Hepatocyte (in vitro differentiated cells): ENCODE measurements at regions not wholly inside any gene's neighbourhood (a gene's known extent, or its start where the extent isn't known, plus 50 kb on each side); places are given as distances from the start of the nearest gene placed in this dataset.

Source experiments
- DNase-seq: peaks from one replicate; pipeline ENCODE4 v3.0.0-alpha.2; 2016; ENCODE audit warnings: low spot score
- H2AFZ ChIP-seq: fragments of 200-600 bp; sonication (generic); 2 replicates; pipeline ENCODE4 v1.6.0; 2016; ENCODE audit warnings: antibody characterized with exemption, mild to moderate bottlenecking
- H3K27ac ChIP-seq: fragments of 200-600 bp; sonication (generic); 2 replicates; pipeline ENCODE4 v1.5.1; 2016; ENCODE audit warnings: mild to moderate bottlenecking
- H3K27me3 ChIP-seq: fragments of 200-600 bp; sonication (generic); 2 replicates; pipeline ENCODE4 v1.6.1; 2016
- H3K36me3 ChIP-seq: fragments of 200-600 bp; sonication (generic); replicated peaks from 2 replicates; pipeline ENCODE4 v1.5.1; 2016; ENCODE audit warnings: low read depth; ENCODE audit not compliant: insufficient read depth
- H3K4me1 ChIP-seq: fragments of 200-600 bp; sonication (generic); 2 replicates; pipeline ENCODE4 v1.5.1; 2016; ENCODE audit warnings: mild to moderate bottlenecking, moderate library complexity; ENCODE audit not compliant: insufficient read depth
- H3K4me2 ChIP-seq: fragments of 200-600 bp; sonication (generic); 2 replicates; pipeline ENCODE4 v1.6.0; 2016
- H3K4me3 ChIP-seq: fragments of 200-600 bp; sonication (generic); 2 replicates; pipeline ENCODE4 v1.5.1; 2016; ENCODE audit warnings: mild to moderate bottlenecking
- H3K79me2 ChIP-seq: fragments of 200-600 bp; sonication (generic); 2 replicates; pipeline ENCODE4 v1.6.0; 2017; ENCODE audit warnings: mild to moderate bottlenecking
- H3K9me2 ChIP-seq: fragments of 200-600 bp; sonication (generic); replicated peaks from 2 replicates; pipeline ENCODE4 v1.6.0; 2017; ENCODE audit warnings: mild to moderate bottlenecking; ENCODE audit not compliant: insufficient read depth
- H3K9me3 ChIP-seq: fragments of 200-600 bp; sonication (generic); 2 replicates; pipeline ENCODE4 v1.5.1; 2016; ENCODE audit warnings: low read depth, mild to moderate bottlenecking
- H4K20me1 ChIP-seq: fragments of 200-600 bp; sonication (generic); 2 replicates; pipeline ENCODE4 v1.6.0; 2016; ENCODE audit warnings: mild to moderate bottlenecking; ENCODE audit not compliant: insufficient read depth, poor library complexity, severe bottlenecking
- CTCF ChIP-seq: fragments of 200-600 bp; sonication (generic); IDR thresholded peaks from 2 replicates; pipeline ENCODE4 v1.5.1; 2016; ENCODE audit warnings: antibody characterized with exemption, mild to moderate bottlenecking; ENCODE audit not compliant: poor library complexity
- EZH2 ChIP-seq: fragments of 200-600 bp; sonication (generic); IDR thresholded peaks from 2 replicates; pipeline ENCODE4 v1.6.1; 2016; ENCODE audit warnings: antibody characterized with exemption, mild to moderate bottlenecking, borderline replicate concordance
- EZH2phosphoT487 ChIP-seq: fragments of 200-600 bp; sonication (generic); IDR thresholded peaks from one replicate; pipeline ENCODE4 v1.6.1; 2018; ENCODE audit warnings: antibody characterized with exemption, mild to moderate bottlenecking, low read depth, moderate library complexity; ENCODE audit not compliant: unreplicated experiment, severe bottlenecking
- WGBS: methylation state at CpG from one replicate; pipeline ENCODE4 v1.1.6; 2016; ENCODE audit warnings: low lambda C conversion rate; ENCODE audit errors: missing lambda C conversion rate; 5-methylcytosine and 5-hydroxymethylcytosine counted together

- H3K27ac ChIP-seq = no peak overlapping the region
- no peaks in the 10 kb centered on the region for H3K4me1 ChIP-seq
- no peak for DNase-seq
- no peak overlapping the region for H3K4me2 ChIP-seq
- no peaks in the 10 kb centered on the region for H3K9me3 ChIP-seq
- H4K20me1 ChIP-seq = no peaks in the 10 kb centered on the region
- no peaks in the 10 kb centered on the region for H3K36me3 ChIP-seq
- H3K27me3 ChIP-seq = no peaks in the 10 kb centered on the region
- no peaks in the 10 kb centered on the region for H3K9me2 ChIP-seq
- no peak overlapping the region for H3K4me3 ChIP-seq
- no peak overlapping the region for H2AFZ ChIP-seq
- 78% methylated on average over 3 of the region's 3 CpGs for WGBS
- H3K79me2 ChIP-seq = no peaks in the 10 kb centered on the region
- no peak for TF ChIP-seq EZH2phosphoT487
These were observed 58.0 kb upstream of the TMEM163 start for GRCh38 chr2:134776836-134777235.

GRCh38 chr2:134777593-134777992 lies 58.8 kb upstream of the TMEM163 start:
- Histone ChIP-seq H3K27me3 (no peaks in the 10 kb centered on the region), H3K4me3 (no peak overlapping the region), H3K9me3 (no peaks in the 10 kb centered on the region), H3K4me1 (no peaks in the 10 kb centered on the region), H3K4me2 (no peak overlapping the region), H3K36me3 (no peaks in the 10 kb centered on the region), H3K27ac (no peak overlapping the region), H3K9me2 (no peaks in the 10 kb centered on the region), H2AFZ (no peak overlapping the region), H3K79me2 (no peaks in the 10 kb centered on the region), H4K20me1 (no peaks in the 10 kb centered on the region)
- 75% methylated on average over 4 of the region's 4 CpGs for WGBS
- TF ChIP-seq EZH2phosphoT487 (no peak), EZH2 (no peak), CTCF (no peak)
- no peak for DNase-seq

- H3K9me3 ChIP-seq = no peaks in the 10 kb centered on the region
- H4K20me1 ChIP-seq = no peaks in the 10 kb centered on the region
- no peaks in the 10 kb centered on the region for H3K9me2 ChIP-seq
- no peak for TF ChIP-seq EZH2phosphoT487
- TF ChIP-seq CTCF = peak; percentile 21
- no peak for TF ChIP-seq EZH2
- no peaks in the 10 kb centered on the region for H3K27me3 ChIP-seq
- H3K27ac ChIP-seq = no peak overlapping the region
- H3K36me3 ChIP-seq = no peaks in the 10 kb centered on the region
- DNase-seq = no peak
- no peak overlapping the region for H3K4me3 ChIP-seq
- H3K4me2 ChIP-seq = no peak overlapping the region
- no peak overlapping the region for H2AFZ ChIP-seq
- 87% methylated on average over 4 of the region's 4 CpGs for WGBS
- no peaks in the 10 kb centered on the region for H3K4me1 ChIP-seq
- no peaks in the 10 kb centered on the region for H3K79me2 ChIP-seq
These were observed 59.6 kb upstream of the TMEM163 start for GRCh38 chr2:134778372-134778771.

GRCh38 chr2:134780972-134781371 lies 57.4 kb upstream of the ACMSD start:
- WGBS = 50% methylated on average over 1 of the region's 1 CpG

More at GRCh38 chr2:134780972-134781371, 57.4 kb upstream of the ACMSD start:
- Histone ChIP-seq H4K20me1 (no peaks in the 10 kb centered on the region), H3K27ac (no peak overlapping the region), H3K9me2 (no peaks in the 10 kb centered on the region), H3K36me3 (no peaks in the 10 kb centered on the region), H3K9me3 (no peaks in the 10 kb centered on the region), H3K79me2 (no peaks in the 10 kb centered on the region), H2AFZ (no peak overlapping the region), H3K4me1 (no peaks in the 10 kb centered on the region), H3K27me3 (no peaks in the 10 kb centered on the region), H3K4me2 (no peak overlapping the region), H3K4me3 (no peak overlapping the region)
- TF ChIP-seq EZH2 (no peak), CTCF (no peak), EZH2phosphoT487 (no peak)
- DNase-seq = no peak
